ENCODE measurements at regions not wholly inside any gene's neighbourhood (a gene's known extent, or its start where the extent isn't known, plus 50 kb on each side); places are given as distances from the start of the nearest gene placed in this dataset.
"Not testable (repeated sequence)": the region's sequence is repeated elsewhere in the genome, so short reads cannot be mapped to it uniquely, and the experiment has no call there.

- DNase-seq (ENCODE audit: low read depth) = peak; percentile 63
These were observed 433.7 kb upstream of the RGS17 start for GRCh38 chr6:153564803-153565202.

GRCh38 chr6:153563001-153563400, 431.9 kb upstream of the RGS17 start:
- peak; percentile 3 for DNase-seq (ENCODE audit: low read depth)

GRCh38 chr6:153553627-153554026, 422.5 kb upstream of the RGS17 start:
- DNase-seq (ENCODE audit: low read depth) = peak; percentile 25

GRCh38 chr6:153539602-153540001, 408.5 kb upstream of the RGS17 start:
- no peak for DNase-seq (ENCODE audit: low read depth)

GRCh38 chr6:153538491-153538890, 407.4 kb upstream of the RGS17 start:
- no peak for DNase-seq (ENCODE audit: low read depth)

- DNase-seq (ENCODE audit: low read depth) = peak; percentile 9
These were observed 406.3 kb upstream of the RGS17 start for GRCh38 chr6:153537422-153537821.

GRCh38 chr6:153526479-153526878, 395.4 kb upstream of the RGS17 start:
- no peak for DNase-seq (ENCODE audit: low read depth)

- DNase-seq (ENCODE audit: low read depth) = no peak
These were observed 394.9 kb upstream of the RGS17 start for GRCh38 chr6:153525998-153526397.

- no peak for DNase-seq (ENCODE audit: low read depth)
These were observed 392.3 kb upstream of the RGS17 start for GRCh38 chr6:153523390-153523789.

- DNase-seq (ENCODE audit: low read depth) = peak; percentile 47
These were observed 380.9 kb upstream of the RGS17 start for GRCh38 chr6:153511896-153512496.

GRCh38 chr6:153503810-153504209, 372.7 kb upstream of the RGS17 start:
- peak; percentile 9 for DNase-seq (ENCODE audit: low read depth)

GRCh38 chr6:153493501-153493900, 362.4 kb upstream of the RGS17 start:
- no peak for DNase-seq (ENCODE audit: low read depth)

GRCh38 chr6:153489479-153489878, 358.4 kb upstream of the RGS17 start:
- no peak for DNase-seq (ENCODE audit: low read depth)

GRCh38 chr6:153488267-153488666, 357.2 kb upstream of the RGS17 start:
- no peak for DNase-seq (ENCODE audit: low read depth)

GRCh38 chr6:153485072-153485471, 354.0 kb upstream of the RGS17 start:
- DNase-seq (ENCODE audit: low read depth) = no peak

GRCh38 chr6:153484056-153484455, 353.0 kb upstream of the RGS17 start:
- DNase-seq (ENCODE audit: low read depth) = no peak

- no peak for DNase-seq (ENCODE audit: low read depth)
These were observed 345.2 kb upstream of the RGS17 start for GRCh38 chr6:153476243-153476642.

GRCh38 chr6:153465050-153465449, 334.0 kb upstream of the RGS17 start:
- no peak for DNase-seq (ENCODE audit: low read depth)

- no peak for DNase-seq (ENCODE audit: low read depth)
These were observed 318.2 kb upstream of the RGS17 start for GRCh38 chr6:153449279-153449678.

- DNase-seq (ENCODE audit: low read depth) = not testable (repeated sequence)
These were observed 311.7 kb upstream of the RGS17 start for GRCh38 chr6:153442749-153443148.

GRCh38 chr6:153442096-153442495, 311.0 kb upstream of the RGS17 start:
- no peak for DNase-seq (ENCODE audit: low read depth)

- no peak for DNase-seq (ENCODE audit: low read depth)
These were observed 306.1 kb upstream of the RGS17 start for GRCh38 chr6:153437193-153437592.

- DNase-seq (ENCODE audit: low read depth) = no peak
These were observed 305.3 kb upstream of the RGS17 start for GRCh38 chr6:153436351-153436750.

GRCh38 chr6:153435787-153436186, 304.7 kb upstream of the RGS17 start:
- DNase-seq (ENCODE audit: low read depth) = no peak

Measured in M059J (cell line).